Testis (tissue), 2 donors: ENCODE measurements at regions not wholly inside any gene's neighbourhood (a gene's known extent, or its start where the extent isn't known, plus 50 kb on each side); places are given as distances from the start of the nearest gene placed in this dataset.

Experiments used
- CTCF ChIP-seq, 3 experiments: fragments of 450-650 bp in 2 of 3; fragments of 200-600 bp in 1 of 3; sonication (generic) in 1 of 3; IDR thresholded peaks; one replicate each; pipeline ENCODE4 v1.5.1; 2016 to 2019; ENCODE audit warnings: antibody characterized with exemption in 3 of 3, mild to moderate bottlenecking in 2 of 3, moderate library complexity in 1 of 3
- POLR2A ChIP-seq: fragments of 450-650 bp; IDR thresholded peaks from one replicate; pipeline ENCODE4 v1.6.1; 2017; ENCODE audit warnings: antibody characterized with exemption, mild to moderate bottlenecking, moderate library complexity

- TF ChIP-seq CTCF (IDR thresholded peaks at IDR 0.05) (no peak), POLR2A (no peak)
These were observed 365.9 kb upstream of the NFIA start for GRCh38 chr1:60716472-60716871.
